HG02938 (cell line): ENCODE measurements at regions not wholly inside any gene's neighbourhood (a gene's known extent, or its start where the extent isn't known, plus 50 kb on each side); places are given as distances from the start of the nearest gene placed in this dataset.
A peak's percentile ranks its signal among the peaks of the same experiment; 100 is the strongest.
"Not testable (repeated sequence)": the region's sequence is repeated elsewhere in the genome, so short reads cannot be mapped to it uniquely, and the experiment has no call there.

Experiments used
- ATAC-seq: cut with Tn5 transposase; IDR thresholded peaks from one replicate; pipeline ENCODE4 v1.9.1; 2021; ENCODE audit warnings: mild to moderate bottlenecking, moderate library complexity; ENCODE audit not compliant: unreplicated experiment

DNA sequence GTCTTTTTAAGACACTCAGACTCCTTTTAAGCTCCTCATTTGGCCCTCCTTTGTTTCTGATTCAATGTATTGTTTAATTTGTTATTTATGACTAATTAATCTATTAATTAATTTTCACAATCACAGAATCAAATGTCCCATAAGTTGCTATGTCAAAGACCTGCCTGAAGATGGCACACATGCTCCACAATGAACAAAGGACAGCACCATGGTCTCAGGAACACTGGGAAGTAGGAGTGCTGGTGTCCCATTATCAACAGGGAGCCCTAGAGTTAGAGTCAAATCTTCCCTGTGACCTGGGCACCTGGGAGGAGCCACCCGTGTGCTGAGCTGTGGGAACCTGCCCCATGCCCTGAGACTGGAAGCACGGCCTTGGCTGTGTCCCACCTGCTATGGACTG, 1164.3 kb downstream of the RPIA start:
- ATAC-seq, result not testable (repeated sequence)

DNA sequence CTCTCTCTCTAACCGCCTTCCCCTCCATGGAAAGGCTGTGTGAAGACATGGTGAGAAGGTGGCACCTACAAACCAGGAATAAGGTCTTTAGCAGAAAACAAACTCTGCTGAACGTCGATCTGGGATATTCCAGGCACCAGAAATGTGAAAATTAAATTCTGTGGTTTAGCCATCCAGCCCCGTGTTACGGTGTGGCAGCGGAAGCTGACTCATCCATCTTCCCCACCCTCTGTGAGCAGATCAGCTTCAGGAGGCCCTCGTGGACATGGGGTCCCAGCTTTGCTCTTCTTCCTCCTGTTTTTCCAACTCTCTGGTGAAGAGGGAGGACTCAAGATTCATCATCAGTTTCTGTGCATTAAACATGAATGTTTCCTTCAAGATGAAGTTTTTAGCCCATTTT, 1164.8 kb downstream of the RPIA start:
- ATAC-seq, result not testable (repeated sequence)

DNA sequence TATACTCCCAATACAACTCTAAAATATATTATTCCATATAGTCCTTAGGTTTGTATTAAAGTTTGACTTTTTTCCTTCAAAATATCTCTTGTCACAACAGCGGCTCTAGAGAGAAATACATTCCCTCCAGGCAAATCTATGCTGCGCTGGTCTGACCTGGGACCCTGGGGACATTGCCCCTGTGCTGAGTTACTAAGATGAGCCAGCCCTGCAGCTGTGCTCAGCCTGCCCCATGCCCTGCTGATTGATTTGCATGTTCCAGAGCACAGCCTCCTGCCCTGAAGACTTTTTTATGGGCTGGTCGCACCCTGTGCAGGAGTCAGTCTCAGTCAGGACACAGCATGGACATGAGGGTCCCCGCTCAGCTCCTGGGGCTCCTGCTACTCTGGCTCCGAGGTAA, 1170.7 kb downstream of the RPIA start:
- ATAC-seq, result not testable (repeated sequence)

DNA sequence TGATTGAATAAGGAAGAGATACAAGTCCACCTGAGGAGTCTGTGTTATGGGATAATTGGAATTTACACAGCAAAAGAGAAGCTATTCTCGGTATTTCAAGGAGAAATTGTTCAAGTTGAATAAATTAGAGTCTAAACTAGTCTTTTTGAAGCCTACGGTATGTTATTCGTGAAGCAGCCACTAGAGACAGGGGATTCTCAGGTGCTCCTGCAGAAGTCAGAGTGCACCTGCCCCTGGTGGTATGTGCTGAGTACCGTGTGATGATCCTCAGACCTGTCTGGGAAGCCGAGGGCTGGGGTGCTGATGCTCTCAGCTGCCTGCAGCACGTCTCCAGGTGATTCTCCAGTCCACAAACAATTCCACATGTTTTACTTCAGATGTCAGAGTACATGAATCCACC, 1171.7 kb downstream of the RPIA start:
- ATAC-seq, result not testable (repeated sequence)

DNA sequence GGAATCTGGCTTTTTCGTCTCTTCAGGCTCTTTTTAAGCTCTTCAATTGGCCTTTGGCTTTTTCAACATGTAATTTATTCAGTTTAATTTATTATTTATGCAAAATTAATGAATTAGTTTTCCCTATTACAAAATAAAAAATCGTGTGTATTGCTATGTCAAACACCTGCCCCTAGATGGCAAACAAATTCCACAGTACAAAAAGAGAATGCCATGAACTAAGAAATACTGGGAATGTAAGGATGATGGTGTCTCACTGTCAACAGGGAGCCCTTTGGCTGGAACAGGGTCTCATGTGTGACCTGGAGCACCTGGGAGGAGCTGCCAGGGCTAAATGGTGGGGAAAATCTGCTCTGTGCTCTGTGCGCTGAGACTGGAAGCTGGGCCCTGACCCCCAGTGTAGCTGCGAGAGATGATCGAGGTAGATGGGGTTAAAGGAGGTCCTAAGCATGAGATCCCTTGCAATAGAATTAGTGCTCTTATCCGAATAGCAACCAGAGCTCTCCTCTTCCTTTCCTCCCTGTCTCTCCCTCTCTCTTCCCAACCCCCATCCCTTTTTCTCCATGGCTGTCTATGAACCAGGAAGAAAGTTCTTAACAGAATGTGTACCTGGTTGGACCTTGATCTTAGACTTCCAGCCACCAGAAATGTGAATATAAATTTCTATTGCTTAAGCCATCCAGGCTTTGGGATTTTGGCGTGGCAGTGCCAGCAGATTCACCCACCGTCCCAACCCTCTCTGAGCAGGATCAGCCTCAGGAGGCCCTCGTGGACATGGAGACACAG, 1183.5 kb downstream of the RPIA start:
- ATAC-seq, result not testable (repeated sequence)

DNA sequence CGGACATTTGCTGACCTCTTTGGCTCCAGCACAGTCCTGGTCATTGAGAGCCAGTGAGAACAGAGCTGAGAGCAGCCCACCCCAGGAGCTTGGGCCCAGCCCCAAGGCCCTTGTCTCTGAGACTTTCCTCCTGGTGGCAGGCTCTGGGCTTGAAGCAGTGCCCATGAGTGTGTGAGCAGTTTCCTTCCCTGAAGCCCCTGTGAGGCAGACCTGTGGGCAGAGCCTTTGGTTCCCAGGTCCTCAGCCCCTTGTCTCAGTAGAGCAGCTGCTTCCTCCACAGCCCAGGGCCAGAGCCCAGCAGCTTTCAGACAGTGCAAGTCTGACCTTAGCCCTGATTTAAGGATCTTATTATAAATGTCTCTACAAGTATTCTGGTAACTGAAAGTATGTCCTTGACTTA, 1185.0 kb downstream of the RPIA start:
- ATAC-seq, result not testable (repeated sequence)

DNA sequence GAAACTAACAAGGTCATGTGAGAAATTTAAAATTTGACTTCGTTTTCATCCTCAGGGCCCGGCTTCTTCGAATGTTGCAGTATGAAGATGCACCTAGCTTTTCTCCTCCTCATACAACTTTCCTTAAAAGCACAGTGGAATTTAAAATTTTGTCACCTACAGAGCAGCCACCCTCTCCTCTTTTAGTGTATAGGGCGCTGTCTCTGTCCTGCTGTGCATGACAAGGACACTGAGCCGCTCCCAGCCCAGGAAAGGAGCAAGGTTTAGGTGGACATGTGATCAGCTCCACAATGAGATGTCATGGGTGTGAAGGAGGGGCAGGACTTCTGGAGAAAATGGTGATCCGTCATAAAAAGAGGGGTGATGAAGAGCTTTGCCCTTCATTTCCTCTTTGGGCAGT, 1185.4 kb downstream of the RPIA start:
- not testable (repeated sequence) for ATAC-seq

DNA sequence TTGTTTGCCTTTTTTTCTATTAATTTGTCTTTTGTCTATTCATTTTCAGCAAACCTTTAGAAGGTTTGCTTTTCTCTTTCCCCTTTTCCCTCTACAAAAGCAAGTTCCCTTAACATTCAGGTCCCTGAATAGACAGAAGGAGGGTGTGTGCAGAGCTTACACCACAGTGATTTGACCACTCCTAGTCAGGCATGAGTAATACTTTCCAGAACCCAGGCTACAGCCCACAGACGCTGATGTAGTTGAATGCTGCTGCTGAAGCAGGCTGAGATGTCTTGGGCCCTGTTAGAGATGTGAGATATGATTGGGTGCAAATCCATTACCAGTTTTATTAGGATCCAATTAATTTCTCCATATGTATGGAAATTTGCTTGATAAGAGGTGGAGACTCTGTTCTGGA, 1191.4 kb downstream of the RPIA start:
- ATAC-seq, result peak; percentile 52

DNA sequence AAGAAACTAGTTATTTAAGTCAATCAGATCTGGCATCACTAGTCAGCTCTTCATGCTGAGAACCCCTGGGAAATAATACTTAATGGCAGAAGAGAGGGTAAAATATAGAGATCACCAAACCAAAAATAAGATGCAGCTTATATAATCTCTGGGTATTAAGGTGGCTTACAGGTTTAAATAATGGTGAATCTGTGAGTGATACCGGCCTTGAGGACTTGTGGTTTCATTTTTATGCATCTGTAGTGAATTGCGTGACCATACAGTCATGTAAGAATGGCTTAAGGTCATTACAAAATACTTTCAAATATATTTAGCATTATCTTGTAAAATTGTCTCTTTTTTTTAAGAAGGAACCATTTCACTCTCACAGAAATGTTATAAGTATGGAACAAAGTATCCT, 1192.2 kb downstream of the RPIA start:
- ATAC-seq, result not testable (repeated sequence)

DNA sequence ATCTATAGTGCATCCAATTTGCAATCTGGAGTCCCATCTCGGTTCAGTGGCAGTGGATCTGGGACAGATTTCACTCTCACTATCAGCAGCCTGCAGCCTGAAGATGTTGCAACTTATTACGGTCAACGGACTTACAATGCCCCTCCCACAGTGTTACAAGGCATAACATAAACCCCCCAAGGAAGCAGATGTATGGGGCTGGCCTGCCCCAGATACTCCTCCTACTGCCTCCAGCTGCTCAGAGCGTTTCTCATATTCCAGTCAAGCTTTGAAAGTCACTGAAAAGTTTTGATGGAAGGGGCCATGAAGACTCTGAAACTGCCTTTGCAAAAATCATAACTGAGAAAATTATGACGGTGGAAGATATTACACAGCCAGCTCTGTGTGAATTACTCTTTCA, 1193.6 kb downstream of the RPIA start:
- not testable (repeated sequence) for ATAC-seq

DNA sequence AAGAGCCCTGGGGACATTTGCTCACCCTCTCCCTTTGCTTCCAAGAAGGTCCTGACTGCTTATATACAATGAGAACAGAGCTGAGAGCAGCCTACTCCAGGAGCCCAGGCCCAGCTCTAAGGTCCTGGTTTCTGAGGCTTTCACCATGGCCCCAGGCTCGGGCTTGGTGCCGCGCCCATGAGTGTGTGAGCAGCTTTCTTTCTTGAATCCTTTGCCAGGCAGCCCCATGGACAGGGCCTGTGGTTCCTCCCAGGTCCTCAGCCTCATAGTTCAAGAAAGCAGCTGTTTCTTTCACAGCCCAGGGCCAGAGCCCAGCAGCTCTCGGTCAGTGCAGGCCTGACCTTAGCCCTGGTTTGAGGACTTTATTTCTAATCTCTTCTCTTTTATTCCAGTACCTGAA, 1197.2 kb downstream of the RPIA start:
- not testable (repeated sequence) for ATAC-seq

DNA sequence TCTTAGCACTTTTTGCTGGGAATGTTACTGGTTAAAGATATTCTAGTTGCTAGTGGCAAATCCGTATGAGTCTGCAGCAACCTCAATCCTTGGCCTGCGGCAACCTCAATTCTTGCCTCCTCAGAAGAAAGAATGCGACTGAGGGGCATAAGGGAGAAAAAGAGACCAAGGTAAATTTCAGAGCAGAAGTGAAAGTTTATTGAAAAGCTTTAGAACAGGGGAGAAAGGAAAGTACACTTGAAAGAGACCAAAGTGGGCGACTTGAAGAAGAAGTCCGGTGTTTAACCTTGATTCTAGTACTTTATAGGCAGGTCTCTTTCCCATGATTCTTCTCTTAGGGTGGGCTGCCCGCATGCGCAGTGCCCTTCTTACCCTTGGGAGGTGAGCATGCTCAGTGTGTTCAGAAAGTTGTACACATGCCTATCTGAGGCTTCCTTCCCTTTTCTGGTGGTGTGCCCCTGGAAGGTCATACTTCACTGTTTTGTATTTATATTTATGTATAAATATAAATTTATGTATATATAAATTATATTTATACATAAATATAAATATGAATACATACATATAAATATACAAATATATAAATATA, 1198.8 kb downstream of the RPIA start:
- not testable (repeated sequence) for ATAC-seq

DNA sequence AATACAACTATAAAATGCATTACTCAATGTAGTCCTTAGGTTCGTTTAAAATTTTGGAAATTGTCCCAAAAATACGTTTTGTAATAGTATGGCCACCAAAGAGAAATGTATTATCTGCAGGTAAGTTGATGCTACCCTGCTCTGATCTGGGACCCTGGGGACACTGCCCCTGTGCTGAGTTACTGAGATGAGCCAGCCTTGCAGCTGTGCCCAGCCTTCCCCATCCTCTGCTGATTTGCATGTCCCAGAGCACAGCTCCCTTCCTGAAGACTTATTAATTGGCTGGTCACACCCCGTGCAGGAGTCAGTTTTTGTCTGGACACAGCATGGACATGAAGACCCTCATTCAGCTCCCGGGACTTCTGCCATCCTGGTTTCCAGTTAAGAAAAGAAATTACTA, 1203.5 kb downstream of the RPIA start:
- ATAC-seq, result not testable (repeated sequence)

DNA sequence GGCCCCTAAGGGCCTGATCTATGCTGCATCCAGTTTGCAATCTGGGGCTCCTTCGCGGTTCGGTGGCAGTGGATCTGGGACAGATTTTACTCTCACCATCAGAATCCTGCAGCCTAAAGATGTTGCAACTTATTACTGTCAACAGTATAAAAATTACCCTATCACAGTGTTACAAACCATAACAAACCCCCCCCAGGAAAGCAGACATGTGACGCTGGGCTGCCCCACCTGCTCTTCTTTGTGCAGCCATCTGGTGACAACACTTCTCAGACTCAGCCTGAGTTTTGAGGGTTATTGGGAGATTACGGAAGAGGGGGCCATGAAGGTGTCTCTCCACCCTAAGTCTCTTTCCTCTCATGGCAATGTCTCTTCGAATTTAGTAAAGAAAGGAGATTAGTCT, 1204.2 kb downstream of the RPIA start:
- ATAC-seq, result not testable (repeated sequence)

DNA sequence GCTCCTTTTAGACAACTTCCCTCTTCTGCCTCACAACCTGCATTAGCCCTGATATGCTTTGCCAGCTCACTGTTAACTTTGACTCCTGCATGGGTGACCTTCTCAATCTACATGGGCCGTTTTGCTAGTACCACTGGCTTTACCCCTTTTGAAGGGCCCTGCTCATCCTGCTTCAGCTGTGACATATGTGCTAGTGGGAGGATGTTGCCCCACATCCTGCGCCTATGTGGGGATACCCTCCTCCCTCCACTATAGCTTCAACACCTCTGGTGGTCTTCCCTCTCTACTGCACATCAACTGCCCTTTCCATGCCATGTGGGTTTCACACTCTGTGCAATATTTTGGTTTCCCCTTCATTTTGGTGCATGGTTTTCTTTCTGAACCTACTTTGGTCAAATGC, 1235.5 kb downstream of the RPIA start:
- not testable (repeated sequence) for ATAC-seq

DNA sequence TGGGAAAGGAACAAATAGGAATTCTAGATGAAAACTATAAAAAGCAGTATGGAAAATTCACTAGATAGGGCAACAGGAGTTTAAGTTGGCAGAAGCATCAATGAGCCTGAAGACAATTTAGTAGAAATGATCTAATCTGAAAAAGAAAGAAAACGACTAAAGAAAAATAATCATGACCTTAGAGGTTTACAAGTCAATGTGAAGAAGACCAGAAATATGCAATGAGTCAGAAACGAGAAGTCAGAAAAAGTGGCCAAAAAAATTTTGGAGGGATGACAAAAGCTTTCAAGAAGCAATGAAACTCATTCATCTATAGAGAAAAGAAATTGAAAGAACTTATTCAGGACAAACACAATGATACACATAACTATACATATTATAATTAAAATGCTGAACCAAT, 1244.0 kb downstream of the RPIA start:
- ATAC-seq, result not testable (repeated sequence)

DNA sequence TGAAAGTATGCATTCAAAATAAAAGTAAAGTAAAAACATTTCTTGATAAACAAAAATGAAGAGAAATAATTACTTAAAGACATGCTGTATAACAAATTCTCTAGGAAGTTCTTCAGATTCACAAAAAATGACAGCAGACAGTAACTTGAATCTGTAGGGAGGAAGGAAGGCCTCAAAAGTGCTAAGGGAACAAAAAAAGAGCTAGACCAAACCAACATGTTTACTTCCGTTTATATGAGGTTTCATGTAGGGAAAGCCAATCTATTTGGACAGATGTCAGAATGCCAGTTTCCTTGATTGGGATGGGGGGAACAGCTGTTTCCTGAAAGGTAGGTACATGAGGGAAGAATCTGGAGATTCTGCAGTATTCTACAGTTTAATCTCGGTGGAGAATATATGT, 1244.5 kb downstream of the RPIA start:
- ATAC-seq, result not testable (repeated sequence)

DNA sequence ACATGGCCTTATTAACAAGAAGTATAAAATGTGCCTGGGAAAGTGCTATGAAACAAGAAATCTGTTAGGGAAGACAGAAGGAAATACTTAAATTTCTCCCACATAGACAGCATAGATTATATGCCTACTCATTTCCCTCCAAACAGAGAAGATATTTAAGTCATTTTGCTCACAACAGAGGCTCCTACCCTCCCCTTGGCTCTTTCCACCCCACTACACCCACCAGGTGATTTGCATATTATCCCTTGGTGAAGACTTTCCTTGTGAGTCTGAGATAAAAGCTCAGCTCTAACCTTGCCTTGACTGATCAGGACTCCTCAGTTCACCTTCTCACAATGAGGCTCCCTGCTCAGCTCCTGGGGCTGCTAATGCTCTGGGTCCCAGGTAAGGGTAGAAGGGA, 1245.1 kb downstream of the RPIA start:
- ATAC-seq, result peak; percentile 46

DNA sequence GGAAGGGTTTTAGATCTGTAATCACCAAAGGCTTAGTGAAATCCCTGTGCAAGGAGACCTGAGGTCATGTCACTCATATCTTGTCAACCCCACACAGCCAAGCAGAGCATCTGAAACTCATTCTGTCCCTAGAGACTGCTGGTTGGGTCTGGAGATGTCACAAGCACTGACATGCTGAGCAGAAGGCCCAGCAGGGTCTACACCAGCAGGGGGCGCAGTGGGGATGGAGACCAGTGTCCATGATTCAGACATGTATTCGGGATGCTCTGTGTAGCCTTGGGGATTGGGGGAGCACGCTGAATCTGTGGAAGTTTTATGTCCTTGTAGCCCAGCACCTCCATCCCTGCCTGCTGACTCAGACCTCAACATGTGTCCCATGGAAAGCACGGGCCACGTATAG, 1247.3 kb downstream of the RPIA start:
- peak; percentile 91 for ATAC-seq

DNA sequence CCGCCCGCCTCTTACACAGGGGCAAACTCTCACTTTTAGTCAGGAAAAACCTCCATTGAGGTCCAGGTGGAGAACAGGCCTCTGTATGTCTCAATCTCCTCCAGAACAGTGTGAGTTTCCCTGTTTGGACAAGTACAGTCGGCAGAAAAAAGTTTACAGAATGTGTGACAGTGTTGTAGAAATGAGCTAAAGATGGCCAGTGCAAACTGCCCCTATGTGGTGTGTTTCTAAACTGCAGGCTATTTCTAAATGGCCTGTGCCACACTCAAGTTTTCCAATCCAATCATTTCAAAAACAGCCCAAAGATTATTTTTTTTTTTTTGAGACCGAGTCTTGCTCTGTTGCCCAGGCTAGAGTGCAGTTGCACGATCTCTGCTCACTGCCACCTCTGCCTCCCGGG, 1252.8 kb downstream of the RPIA start:
- ATAC-seq, result not testable (repeated sequence)

DNA sequence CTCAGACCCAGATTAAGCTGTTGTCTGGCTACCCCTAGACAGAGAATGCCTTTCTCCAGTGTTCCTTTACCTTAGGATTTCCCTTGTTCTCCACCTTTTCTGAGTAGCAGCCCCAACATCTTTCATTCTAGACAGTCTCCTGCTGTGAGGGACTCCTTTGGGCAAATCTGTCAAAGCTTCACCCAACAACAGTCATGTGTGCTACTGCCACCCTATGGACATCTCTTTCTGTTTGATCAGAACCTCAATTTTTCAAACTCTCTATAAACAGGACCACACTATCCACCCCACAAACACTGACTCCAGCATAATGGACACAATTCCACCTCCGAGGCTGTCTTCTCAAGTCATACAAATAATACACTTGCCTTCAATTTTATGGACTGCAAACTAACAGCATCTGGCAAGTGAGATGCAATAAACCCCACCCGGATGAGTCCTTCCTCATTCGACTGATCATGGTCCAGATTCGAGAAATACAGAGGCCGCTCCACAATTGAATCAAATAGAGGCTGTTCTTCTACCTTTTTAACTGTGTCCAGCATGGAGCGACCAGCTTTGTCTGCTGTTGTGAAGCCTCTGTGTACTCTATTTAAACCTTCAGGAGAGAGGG, 1253.6 kb downstream of the RPIA start:
- ATAC-seq, result not testable (repeated sequence)

DNA sequence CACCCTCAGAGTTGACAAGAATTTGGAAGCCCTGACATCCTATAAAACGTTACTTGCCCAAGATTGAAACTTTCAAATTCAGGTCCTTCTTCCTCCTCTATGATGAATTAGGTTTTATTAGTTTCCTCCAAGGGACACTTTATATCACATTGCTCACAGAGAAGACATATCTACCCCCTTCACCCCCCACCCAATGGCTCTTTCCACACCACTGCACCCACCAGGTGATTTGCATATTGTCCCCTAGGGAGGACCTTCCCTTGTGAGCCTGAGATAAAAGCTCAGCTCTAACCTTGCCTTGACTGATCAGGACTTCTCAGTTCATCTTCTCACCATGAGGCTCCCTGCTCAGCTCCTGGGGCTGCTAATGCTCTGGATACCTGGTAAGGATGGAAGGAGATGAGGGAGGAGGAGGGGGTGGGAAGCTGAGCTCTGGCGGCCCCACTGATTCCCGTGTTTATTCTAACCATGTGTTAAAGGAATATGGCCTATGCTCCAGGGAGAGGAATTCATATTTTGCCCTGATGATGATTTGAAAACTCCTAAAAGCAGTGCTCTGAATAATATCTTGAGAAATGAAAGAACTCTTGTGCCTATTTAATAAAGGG, 1255.8 kb downstream of the RPIA start:
- ATAC-seq, result peak; percentile 38
